Activated CD8-positive, alpha-beta T cell treated with anti-CD3 and anti-CD28 coated beads for 36 hours (primary cell): ENCODE measurements at regions not wholly inside any gene's neighbourhood (a gene's known extent, or its start where the extent isn't known, plus 50 kb on each side); places are given as distances from the start of the nearest gene placed in this dataset.

ENCODE experiments used
- ATAC-seq: fragments of 200-7000 bp; cut with Tn5 transposase; one replicate; pipeline ENCODE4 v1.10.0; 2021; ENCODE audit warnings: mild to moderate bottlenecking, moderate library complexity
- CTCF ChIA-PET: fragments of 350-600 bp; sonication (Branson Sonifier 250); formaldehyde crosslinking; loops from one replicate; lab custom pipeline; 2021; ENCODE audit warnings: antibody characterized with exemption; lab: Charles Lee
- POLR2A ChIA-PET: fragments of 350-600 bp; sonication (Branson Sonifier 250); formaldehyde crosslinking; loops from one replicate; lab custom pipeline; 2021; ENCODE audit warnings: antibody characterized with exemption; lab: Charles Lee
- DNase-seq: peaks from one replicate; pipeline ENCODE4 v3.0.0-alpha.2; 2020
- H3K27ac Mint-ChIP-seq: one replicate; pipeline ENCODE4 v1.8.0; 2021; ENCODE audit warnings: mild to moderate bottlenecking, mixed read lengths
- H3K27me3 Mint-ChIP-seq: one replicate; pipeline ENCODE4 v1.8.0; 2021; ENCODE audit warnings: mixed read lengths
- H3K36me3 Mint-ChIP-seq: one replicate; pipeline ENCODE4 v1.8.0; 2021; ENCODE audit warnings: low read depth, mixed read lengths
- H3K4me1 Mint-ChIP-seq: one replicate; pipeline ENCODE4 v1.8.0; 2021; ENCODE audit warnings: low read depth, mixed read lengths
- H3K4me3 Mint-ChIP-seq: one replicate; pipeline ENCODE4 v1.8.0; 2021; ENCODE audit warnings: mild to moderate bottlenecking, moderate library complexity, mixed read lengths
- H3K9me3 Mint-ChIP-seq: one replicate; pipeline ENCODE4 v1.8.0; 2021; ENCODE audit warnings: mixed read lengths
- CTCF ChIP-seq: fragments of 200-600 bp; IDR thresholded peaks from one replicate; pipeline ENCODE4 v1.8.0; 2022; ENCODE audit warnings: antibody characterized with exemption, mild to moderate bottlenecking
- intact Hi-C: fragments of 100-400 bp; cut with micrococcal nuclease; formaldehyde crosslinking; loops from one replicate; pipeline ENCODE4 v1.10.0; 2022

DNA sequence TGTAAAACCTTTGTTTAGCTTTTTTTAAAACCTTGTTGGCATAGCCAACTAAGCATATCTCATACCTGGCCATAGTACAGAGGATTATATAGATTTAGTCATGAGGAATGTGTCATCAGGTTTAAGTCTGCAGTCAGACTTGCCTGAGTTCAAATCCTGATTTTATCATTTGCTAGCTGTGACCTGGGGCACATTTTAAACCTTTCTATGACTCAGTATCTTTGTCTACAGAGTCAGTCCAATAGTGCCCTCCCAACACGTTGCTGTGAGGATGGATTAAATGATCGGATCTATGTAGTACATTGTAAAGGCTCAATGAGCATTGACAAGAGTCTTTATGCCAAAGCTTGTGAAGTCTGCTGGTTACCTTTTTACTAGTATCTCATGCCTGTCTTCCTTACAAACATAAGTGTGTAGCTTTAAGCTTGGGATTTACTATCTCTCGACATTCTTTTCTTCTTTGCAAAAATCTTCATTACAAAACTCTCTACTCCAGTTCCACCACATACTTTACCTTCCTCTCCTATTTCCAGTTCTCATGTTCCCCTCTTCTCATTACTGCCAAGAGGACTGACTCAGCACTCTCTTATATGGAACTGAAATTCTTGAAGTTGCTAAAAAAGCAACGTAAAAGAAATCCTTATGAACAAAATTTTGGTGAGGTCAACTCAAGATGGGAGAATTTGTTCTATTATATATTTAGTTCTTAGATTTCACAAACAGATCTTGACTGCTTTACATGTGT is 68.1 kb upstream of the RBMS1 start:
- Mint-ChIP-seq H3K4me1 (peaks cover 7% of the 10 kb centered on the region), H3K9me3 (peaks cover 5% of the 10 kb centered on the region), H3K4me3 (no peak overlapping the region), H3K36me3 (no peaks in the 10 kb centered on the region), H3K27me3 (no peaks in the 10 kb centered on the region), H3K27ac (no peak overlapping the region)
- intact Hi-C loops: no loop called here
- TF ChIP-seq CTCF: no peak
- DNase-seq: no peak
- CTCF ChIA-PET: interaction anchor here (1.5 kb wide), 1 partner anchor 8 kb away, joined by 4 read pairs; no protein-coding TSS in a partner anchor
- ATAC-seq: no peak
- POLR2A ChIA-PET: no interaction called here

DNA sequence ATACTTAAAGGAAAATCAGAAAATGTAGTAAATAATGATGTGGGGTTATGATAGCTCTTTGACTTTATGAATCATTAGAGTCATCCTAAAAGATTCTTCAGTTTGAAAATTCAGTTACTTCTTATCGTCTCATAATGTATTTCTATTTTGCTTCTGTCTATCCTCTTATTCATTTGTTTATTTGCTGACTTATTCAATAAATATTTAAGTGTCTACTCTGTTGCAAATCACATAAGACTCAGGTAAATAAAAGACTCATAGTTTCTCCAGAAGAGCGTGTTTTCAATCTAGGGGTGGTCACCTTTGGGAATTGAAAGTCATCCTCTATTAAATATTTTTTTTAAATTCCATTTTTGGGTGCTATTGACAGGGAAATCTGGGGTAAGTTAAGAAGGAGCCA is 69.1 kb upstream of the RBMS1 start:
- peaks cover 7% of the 10 kb centered on the region for H3K4me1 Mint-ChIP-seq
- H3K9me3 Mint-ChIP-seq: peaks cover 2% of the 10 kb centered on the region
- intact Hi-C loops: no loop called here
- no peaks in the 10 kb centered on the region for H3K36me3 Mint-ChIP-seq
- no peak overlapping the region for H3K27ac Mint-ChIP-seq
- no peak overlapping the region for H3K4me3 Mint-ChIP-seq
- no peaks in the 10 kb centered on the region for H3K27me3 Mint-ChIP-seq
- ChIA-PET POLR2A (no interaction called here), CTCF (interaction anchor here (1.5 kb wide), 1 partner anchor 9 kb away, joined by 4 read pairs; no protein-coding TSS in a partner anchor)
- ATAC-seq (no peak), DNase-seq (no peak)
- TF ChIP-seq CTCF: no peak

- ChIA-PET POLR2A (no interaction called here), CTCF (interaction anchor here (1.3 kb wide), 1 partner anchor 12 kb away, joined by 3 read pairs; no protein-coding TSS in a partner anchor)
- no peak for TF ChIP-seq CTCF
- H3K9me3 Mint-ChIP-seq: peaks cover 2% of the 10 kb centered on the region
- H3K4me3 Mint-ChIP-seq: no peak overlapping the region
- no peaks in the 10 kb centered on the region for H3K36me3 Mint-ChIP-seq
- intact Hi-C loops: no loop called here
- DNase-seq (no peak), ATAC-seq (no peak)
- no peak overlapping the region for H3K27ac Mint-ChIP-seq
- H3K27me3 Mint-ChIP-seq: no peaks in the 10 kb centered on the region
- peaks cover 7% of the 10 kb centered on the region for H3K4me1 Mint-ChIP-seq
Observed at GRCh38 chr2:160564591-160564990, 71.0 kb upstream of the RBMS1 start.

DNA sequence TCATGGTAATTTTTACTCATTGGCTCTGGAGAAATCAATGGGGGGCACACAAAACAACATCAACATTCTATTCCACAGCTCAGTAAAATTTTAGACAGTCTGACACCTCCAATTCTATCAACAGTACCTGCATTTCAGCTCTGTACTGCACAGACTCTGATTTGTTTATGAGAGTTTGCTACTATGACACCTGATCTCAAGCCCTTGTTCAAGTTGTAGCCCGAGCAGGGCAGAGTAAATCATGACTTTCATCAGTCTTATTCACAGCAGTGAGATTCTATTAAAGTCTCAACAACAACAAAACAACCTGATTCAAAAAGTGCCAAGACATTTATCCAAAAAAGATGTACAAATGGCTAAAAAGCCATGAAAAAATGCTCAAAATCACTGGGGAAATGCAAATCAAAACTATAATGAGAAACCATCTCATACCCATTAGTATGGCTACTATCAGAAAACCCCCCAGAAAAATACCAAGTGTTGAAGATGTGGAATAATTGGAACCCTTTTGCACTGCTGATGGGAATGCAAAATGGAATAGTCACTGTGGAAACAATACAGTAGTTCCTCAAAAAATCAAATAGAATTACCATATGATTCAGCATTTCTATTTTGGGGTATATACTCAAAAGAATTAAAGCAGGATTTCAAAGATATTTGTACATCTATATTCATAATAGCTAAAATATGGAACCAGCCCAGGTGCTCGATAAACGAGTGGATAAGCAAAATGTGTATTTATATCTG is 71.7 kb upstream of the RBMS1 start:
- H3K4me1 Mint-ChIP-seq: peaks cover 7% of the 10 kb centered on the region
- no peak for ATAC-seq
- H3K27me3 Mint-ChIP-seq: no peaks in the 10 kb centered on the region
- no peak for DNase-seq
- H3K9me3 Mint-ChIP-seq: peaks cover 2% of the 10 kb centered on the region
- H3K4me3 Mint-ChIP-seq: no peak overlapping the region
- no peak for TF ChIP-seq CTCF
- CTCF ChIA-PET: no interaction called here
- POLR2A ChIA-PET: no interaction called here
- H3K27ac Mint-ChIP-seq: no peak overlapping the region
- H3K36me3 Mint-ChIP-seq: no peaks in the 10 kb centered on the region
- intact Hi-C loops: no loop called here

- Mint-ChIP-seq H3K36me3 (no peaks in the 10 kb centered on the region), H3K4me3 (no peak overlapping the region), H3K27me3 (no peaks in the 10 kb centered on the region), H3K27ac (no peak overlapping the region), H3K9me3 (peaks cover 3% of the 10 kb centered on the region), H3K4me1 (peaks cover 7% of the 10 kb centered on the region)
- TF ChIP-seq CTCF: no peak
- ChIA-PET CTCF (no interaction called here), POLR2A (no interaction called here)
- DNase-seq (no peak), ATAC-seq (no peak)
- intact Hi-C loops: no loop called here
Observed at GRCh38 chr2:160566717-160567116, 73.1 kb upstream of the RBMS1 start.
